ENCODE measurements at regions not wholly inside any gene's neighbourhood (a gene's known extent, or its start where the extent isn't known, plus 50 kb on each side); places are given as distances from the start of the nearest gene placed in this dataset.

DNA sequence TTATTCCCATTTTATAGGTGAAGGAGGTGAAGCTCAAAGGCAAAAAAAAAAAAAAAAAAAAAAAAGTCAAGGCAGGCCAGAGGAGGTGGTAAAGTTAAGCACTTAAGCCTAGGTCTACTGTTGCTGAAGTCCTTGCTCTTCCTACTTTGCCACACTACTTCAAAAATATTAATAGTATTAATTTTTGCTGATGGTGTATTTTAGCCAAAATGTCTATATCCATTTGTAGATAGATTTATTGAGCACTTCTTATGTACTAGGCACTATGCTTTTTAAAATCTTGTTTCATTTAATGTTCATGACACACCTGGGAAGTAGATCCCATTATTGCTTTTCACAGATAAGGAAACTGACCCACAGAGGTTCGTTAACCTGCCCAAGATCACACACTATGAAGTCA, 247.1 kb upstream of the P2RY1 start:
- WGBS, 2 donors, result 87 to 91% methylated on average over 1 of the region's 1 CpG
- DNase-seq, result no peak
- no peak overlapping the region for H3K4me3 ChIP-seq (replicated peaks in 1 of 3)

GRCh38 chr3:152589644-152590043, 245.3 kb upstream of the P2RY1 start:
- H3K9me3 ChIP-seq, result no peaks in the 10 kb centered on the region
- DNase-seq, result no peak
- WGBS, 2 donors, result 58 to 64% methylated on average over 2 of the region's 2 CpGs
- no peak overlapping the region for H3K4me3 ChIP-seq (replicated peaks in 1 of 3)
- TF ChIP-seq CTCF (IDR thresholded peaks at IDR 0.05), result no peak
- TF ChIP-seq POLR2A (IDR thresholded peaks at IDR 0.05), result no peak
- H3K4me1 ChIP-seq, result no peaks in the 10 kb centered on the region
- H3K27me3 ChIP-seq, result no peaks in the 10 kb centered on the region
- intact Hi-C loops (cut with DNase I), result no loop called here
- no peak overlapping the region for H3K27ac ChIP-seq
- no peaks in the 10 kb centered on the region for H3K36me3 ChIP-seq

More for the DNA sequence above, 247.1 kb upstream of the P2RY1 start:
- Histone ChIP-seq H3K27ac (no peak overlapping the region), H3K9me3 (no peaks in the 10 kb centered on the region), H3K36me3 (no peaks in the 10 kb centered on the region), H3K27me3 (no peaks in the 10 kb centered on the region), H3K4me1 (no peaks in the 10 kb centered on the region)
- intact Hi-C loops (cut with DNase I), result no loop called here
- TF ChIP-seq CTCF (IDR thresholded peaks at IDR 0.05), result no peak
- no peak for TF ChIP-seq POLR2A (IDR thresholded peaks at IDR 0.05)

DNA sequence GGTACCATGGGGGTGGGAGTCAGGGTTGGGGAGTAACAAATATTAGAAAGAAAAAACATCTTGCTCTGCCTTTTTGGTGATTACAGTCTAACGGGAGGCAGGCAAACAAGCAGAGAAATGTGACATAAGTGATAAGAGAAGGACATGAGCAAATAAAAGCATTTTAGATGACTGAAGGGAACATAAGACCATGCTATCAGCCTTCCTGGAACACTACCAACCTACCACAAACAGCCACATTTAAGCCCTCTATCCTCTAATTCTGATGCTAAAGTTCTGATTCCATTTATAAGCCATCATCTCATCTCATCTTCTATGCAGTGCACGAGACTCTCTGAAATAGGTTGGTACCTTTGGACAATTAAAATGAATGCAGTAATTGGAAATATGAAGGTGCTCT, 243.4 kb upstream of the P2RY1 start:
- H3K36me3 ChIP-seq, result no peaks in the 10 kb centered on the region
- peaks cover 0 to 3% of the 10 kb centered on the region in 2 donors for H3K4me1 ChIP-seq
- intact Hi-C loops (cut with DNase I), result no loop called here
- H3K4me3 ChIP-seq (replicated peaks in 1 of 3), result no peak overlapping the region
- no peak overlapping the region for H3K27ac ChIP-seq
- no peak for TF ChIP-seq CTCF (IDR thresholded peaks at IDR 0.05)
- no peaks in the 10 kb centered on the region for H3K27me3 ChIP-seq
- 81 to 85% methylated on average over 2 of the region's 2 CpGs for WGBS, 2 donors
- H3K9me3 ChIP-seq, result no peaks in the 10 kb centered on the region
- DNase-seq, result no peak

DNA sequence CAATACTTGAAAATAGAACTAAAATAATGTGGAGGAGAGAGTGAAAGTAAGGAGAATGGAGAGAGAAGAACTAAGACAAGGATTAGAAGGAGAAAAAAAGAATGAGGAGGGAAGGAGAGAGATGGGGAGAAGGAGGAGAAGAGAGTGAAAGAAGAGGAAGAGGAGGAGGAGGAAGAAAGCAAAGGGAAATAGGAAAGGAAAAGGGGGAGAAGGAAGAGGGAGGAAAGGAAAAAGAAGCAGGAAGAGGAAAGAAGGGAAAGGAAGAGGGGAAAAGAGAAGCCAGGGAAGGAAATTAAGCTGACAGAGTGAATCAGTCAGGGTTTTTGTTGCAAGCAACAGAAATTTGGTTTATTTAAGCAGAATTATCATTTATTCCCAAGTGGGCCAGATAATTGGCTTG, 241.7 kb upstream of the P2RY1 start:
- H3K27ac ChIP-seq, result no peak overlapping the region

More for the DNA sequence above, 241.7 kb upstream of the P2RY1 start:
- H3K36me3 ChIP-seq, result no peaks in the 10 kb centered on the region
- H3K27me3 ChIP-seq, result no peaks in the 10 kb centered on the region
- H3K9me3 ChIP-seq, result no peaks in the 10 kb centered on the region
- peaks cover 0 to 8% of the 10 kb centered on the region in 2 donors for H3K4me1 ChIP-seq
- no peak for DNase-seq
- intact Hi-C loops (cut with DNase I), result no loop called here
- TF ChIP-seq CTCF (IDR thresholded peaks at IDR 0.05), result no peak
- H3K4me3 ChIP-seq (replicated peaks in 1 of 3), result no peak overlapping the region

Measured in thyroid gland (tissue), 4 donors.